GM12891 (cell line): ENCODE measurements at regions not wholly inside any gene's neighbourhood (a gene's known extent, or its start where the extent isn't known, plus 50 kb on each side); places are given as distances from the start of the nearest gene placed in this dataset.
"Not testable (repeated sequence)": the region's sequence is repeated elsewhere in the genome, so short reads cannot be mapped to it uniquely, and the experiment has no call there.

Experiments used
- DNase-seq: peaks from one replicate; pipeline ENCODE4 v3.0.0; 2011; ENCODE audit warnings: low spot score; ENCODE audit not compliant: insufficient read length
- FAIRE-seq: peaks from 2 replicates; lab custom pipeline; 2011; peaks lifted over from hg19 to GRCh38; lab: Jason Lieb, UNC
- PAX5 ChIP-seq: IDR thresholded peaks from 2 replicates; pipeline ENCODE4 v1.6.1; 2011; ENCODE audit warnings: low read length, moderate library complexity, mild to moderate bottlenecking; ENCODE audit not compliant: insufficient read depth, severe bottlenecking
- POLR2A ChIP-seq: IDR thresholded peaks from 2 replicates; pipeline ENCODE4 v1.6.1; 2011; ENCODE audit warnings: low read depth, low read length, control low read depth
- POLR2AphosphoS5 ChIP-seq: IDR thresholded peaks from 2 replicates; pipeline ENCODE4 v1.6.1; 2011; ENCODE audit warnings: low read depth, low read length, control low read depth
- POU2F2 ChIP-seq: IDR thresholded peaks from 2 replicates; pipeline ENCODE4 v1.6.1; 2011; ENCODE audit warnings: low read depth, mild to moderate bottlenecking, control low read depth, low read length, moderate library complexity
- SPI1 ChIP-seq: IDR thresholded peaks from 2 replicates; pipeline ENCODE4 v1.6.1; 2011; ENCODE audit warnings: low read depth, low read length, control low read depth
- TAF1 ChIP-seq: IDR thresholded peaks from 2 replicates; pipeline ENCODE4 v1.6.1; 2011; ENCODE audit warnings: low read depth, low read length, control low read depth

GRCh38 chr2:58410549-58410948 lies 169.4 kb upstream of the FANCL start:
- TF ChIP-seq POU2F2 (no peak), POLR2AphosphoS5 (no peak), POLR2A (no peak), PAX5 (no peak), SPI1 (no peak), TAF1 (no peak)
- DNase-seq (no peak), FAIRE-seq (no peak)

GRCh38 chr2:58407487-58407886 lies 166.4 kb upstream of the FANCL start:
- TF ChIP-seq PAX5 = no peak
- TF ChIP-seq POLR2A = no peak
- no peak for TF ChIP-seq TAF1
- no peak for TF ChIP-seq POLR2AphosphoS5
- TF ChIP-seq SPI1 = no peak
- no peak for TF ChIP-seq POU2F2
- DNase-seq (no peak), FAIRE-seq (no peak)

- FAIRE-seq = no peak
- no peak for DNase-seq
- TF ChIP-seq POLR2AphosphoS5 (no peak), POU2F2 (no peak), PAX5 (no peak), POLR2A (no peak), SPI1 (no peak), TAF1 (no peak)
Measured at GRCh38 chr2:58405341-58405740, 164.2 kb upstream of the FANCL start.

- DNase-seq = no peak
- TF ChIP-seq POU2F2 (no peak), TAF1 (no peak), POLR2A (no peak), SPI1 (no peak), POLR2AphosphoS5 (no peak), PAX5 (no peak)
- no peak for FAIRE-seq
Measured at GRCh38 chr2:58401936-58402335, 160.8 kb upstream of the FANCL start.

- DNase-seq = no peak
- FAIRE-seq = no peak
- TF ChIP-seq POLR2AphosphoS5 (no peak), SPI1 (no peak), POLR2A (no peak), POU2F2 (no peak), TAF1 (no peak), PAX5 (no peak)
Measured at GRCh38 chr2:58398406-58398805, 157.3 kb upstream of the FANCL start.

- FAIRE-seq (no peak), DNase-seq (no peak)
- no peak for TF ChIP-seq POLR2A
- no peak for TF ChIP-seq PAX5
- no peak for TF ChIP-seq TAF1
- TF ChIP-seq SPI1 = no peak
- TF ChIP-seq POLR2AphosphoS5 = no peak
- TF ChIP-seq POU2F2 = no peak
Measured at GRCh38 chr2:58387701-58388100, 146.6 kb upstream of the FANCL start.

- not testable (repeated sequence) for DNase-seq, FAIRE-seq
Measured at GRCh38 chr2:58386904-58387303, 145.8 kb upstream of the FANCL start.

- TF ChIP-seq POLR2A (no peak), PAX5 (no peak)
- no peak for FAIRE-seq
- DNase-seq = no peak
Measured at GRCh38 chr2:58378152-58378551, 137.0 kb upstream of the FANCL start.

- DNase-seq (no peak), FAIRE-seq (no peak)
- TF ChIP-seq TAF1 (no peak), POU2F2 (no peak), POLR2A (no peak), PAX5 (no peak), SPI1 (no peak)
Measured at GRCh38 chr2:58377181-58377580, 136.1 kb upstream of the FANCL start.

- DNase-seq = no peak
Measured at GRCh38 chr2:58376592-58376991, 135.5 kb upstream of the FANCL start.

GRCh38 chr2:58369594-58369993 lies 128.5 kb upstream of the FANCL start:
- TF ChIP-seq POLR2A (no peak), PAX5 (no peak), TAF1 (no peak), POLR2AphosphoS5 (no peak), POU2F2 (no peak), SPI1 (no peak)
- DNase-seq = no peak
- FAIRE-seq = no peak

More at GRCh38 chr2:58376592-58376991, 135.5 kb upstream of the FANCL start:
- TF ChIP-seq PAX5 (no peak), POLR2AphosphoS5 (no peak), POU2F2 (no peak), TAF1 (no peak), POLR2A (no peak), SPI1 (no peak)
- no peak for FAIRE-seq
